MM.1S (cell line): ENCODE measurements at regions not wholly inside any gene's neighbourhood (a gene's known extent, or its start where the extent isn't known, plus 50 kb on each side); places are given as distances from the start of the nearest gene placed in this dataset.

Source experiments
- EZH2phosphoT487 ChIP-seq: fragments of 300-600 bp; sonication (generic); IDR thresholded peaks from 2 replicates; pipeline ENCODE4 v1.6.1; 2018; ENCODE audit warnings: antibody characterized with exemption, low read length
- TF ChIP-seq, protein P1 (sequence below): fragments of 300-600 bp; sonication (generic); IDR thresholded peaks from 2 replicates; pipeline ENCODE4 v1.5.1; 2016; ENCODE audit warnings: antibody characterized with exemption, low read length, mixed read lengths

DNA sequence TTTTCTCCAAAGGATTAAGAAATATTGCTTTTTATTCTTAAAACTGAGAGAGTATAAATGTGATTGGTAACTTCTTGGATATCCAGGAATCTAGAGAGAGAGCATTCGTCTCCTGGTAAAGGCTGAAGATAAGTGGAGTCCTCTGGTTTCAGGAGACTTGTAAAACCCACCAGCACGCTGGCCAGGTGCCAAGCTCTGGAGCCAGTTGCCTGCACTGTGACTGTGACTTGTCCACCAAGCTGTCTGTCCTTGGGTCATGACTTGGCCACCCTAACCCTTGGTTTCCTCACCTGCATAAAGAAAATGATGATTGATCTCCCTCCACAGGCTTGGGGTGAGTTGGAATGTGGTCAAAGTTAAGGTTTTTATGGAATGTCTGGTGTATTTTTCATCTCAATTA, 185.4 kb upstream of the NCKAP5 start:
- TF ChIP-seq, protein P1, sequence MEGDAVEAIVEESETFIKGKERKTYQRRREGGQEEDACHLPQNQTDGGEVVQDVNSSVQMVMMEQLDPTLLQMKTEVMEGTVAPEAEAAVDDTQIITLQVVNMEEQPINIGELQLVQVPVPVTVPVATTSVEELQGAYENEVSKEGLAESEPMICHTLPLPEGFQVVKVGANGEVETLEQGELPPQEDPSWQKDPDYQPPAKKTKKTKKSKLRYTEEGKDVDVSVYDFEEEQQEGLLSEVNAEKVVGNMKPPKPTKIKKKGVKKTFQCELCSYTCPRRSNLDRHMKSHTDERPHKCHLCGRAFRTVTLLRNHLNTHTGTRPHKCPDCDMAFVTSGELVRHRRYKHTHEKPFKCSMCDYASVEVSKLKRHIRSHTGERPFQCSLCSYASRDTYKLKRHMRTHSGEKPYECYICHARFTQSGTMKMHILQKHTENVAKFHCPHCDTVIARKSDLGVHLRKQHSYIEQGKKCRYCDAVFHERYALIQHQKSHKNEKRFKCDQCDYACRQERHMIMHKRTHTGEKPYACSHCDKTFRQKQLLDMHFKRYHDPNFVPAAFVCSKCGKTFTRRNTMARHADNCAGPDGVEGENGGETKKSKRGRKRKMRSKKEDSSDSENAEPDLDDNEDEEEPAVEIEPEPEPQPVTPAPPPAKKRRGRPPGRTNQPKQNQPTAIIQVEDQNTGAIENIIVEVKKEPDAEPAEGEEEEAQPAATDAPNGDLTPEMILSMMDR: no peak
- TF ChIP-seq EZH2phosphoT487: no peak
